ENCODE measurements at regions not wholly inside any gene's neighbourhood (a gene's known extent, or its start where the extent isn't known, plus 50 kb on each side); places are given as distances from the start of the nearest gene placed in this dataset.

DNA sequence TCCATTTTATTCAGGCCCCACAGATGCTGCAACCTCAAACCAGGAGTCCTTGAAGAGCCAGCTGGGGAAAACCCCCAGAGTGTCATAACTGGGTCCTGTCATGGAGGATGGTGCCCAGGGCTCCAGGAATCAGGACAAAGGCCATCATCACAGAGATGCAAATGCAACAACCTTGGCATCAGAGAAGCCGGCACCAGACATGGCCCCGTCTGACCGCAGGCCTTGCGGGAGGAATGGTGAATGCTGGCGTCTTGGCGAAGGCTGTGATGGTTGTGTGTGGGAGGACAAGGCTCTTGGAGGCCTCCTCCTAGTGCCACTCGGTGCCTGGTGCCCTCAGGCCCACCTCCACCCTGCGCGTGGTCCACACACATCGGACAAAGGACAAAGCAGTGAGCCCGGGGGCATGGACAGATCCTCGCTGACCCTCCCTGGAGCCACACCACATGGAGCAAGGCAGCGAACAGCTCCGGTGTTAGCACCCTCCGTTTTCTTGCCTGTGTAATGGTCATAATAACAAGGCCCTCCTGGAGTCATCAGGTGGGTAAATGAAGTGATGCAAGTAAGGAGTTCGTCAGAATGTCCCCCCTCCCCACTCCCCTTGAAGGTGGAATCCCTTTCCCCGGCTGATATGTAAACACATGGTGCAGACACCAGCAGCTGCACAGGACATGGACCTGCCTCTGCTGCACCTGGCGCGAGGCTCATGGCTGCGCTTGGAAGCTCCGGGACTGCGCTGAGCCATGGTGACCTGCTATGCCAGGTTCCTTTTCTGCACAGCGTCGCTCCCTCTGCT is 380.7 kb downstream of the IRX2 start:
- Histone ChIP-seq H3K4me1 (ENCODE audit: low read length) (no peaks in the 10 kb centered on the region), H3K9me3 (ENCODE audit: insufficient read depth, low read length) (no peaks in the 10 kb centered on the region), H3K27ac (ENCODE audit: low read length) (no peak overlapping the region), H3K36me3 (replicated peaks; ENCODE audit: low read depth, low read length) (no peaks in the 10 kb centered on the region), H2AFZ (ENCODE audit: low read depth, low read length) (no peak overlapping the region), H4K20me1 (ENCODE audit: insufficient read depth, low read length) (no peaks in the 10 kb centered on the region), H3K27me3 (ENCODE audit: low read depth, low read length) (no peaks in the 10 kb centered on the region), H3K4me2 (ENCODE audit: low read length) (no peak overlapping the region), H3K79me2 (ENCODE audit: low read length) (no peaks in the 10 kb centered on the region), H3K4me3 (ENCODE audit: low read length) (no peak overlapping the region), H3K9ac (ENCODE audit: low read length) (no peak overlapping the region)
- TF ChIP-seq, protein P1, sequence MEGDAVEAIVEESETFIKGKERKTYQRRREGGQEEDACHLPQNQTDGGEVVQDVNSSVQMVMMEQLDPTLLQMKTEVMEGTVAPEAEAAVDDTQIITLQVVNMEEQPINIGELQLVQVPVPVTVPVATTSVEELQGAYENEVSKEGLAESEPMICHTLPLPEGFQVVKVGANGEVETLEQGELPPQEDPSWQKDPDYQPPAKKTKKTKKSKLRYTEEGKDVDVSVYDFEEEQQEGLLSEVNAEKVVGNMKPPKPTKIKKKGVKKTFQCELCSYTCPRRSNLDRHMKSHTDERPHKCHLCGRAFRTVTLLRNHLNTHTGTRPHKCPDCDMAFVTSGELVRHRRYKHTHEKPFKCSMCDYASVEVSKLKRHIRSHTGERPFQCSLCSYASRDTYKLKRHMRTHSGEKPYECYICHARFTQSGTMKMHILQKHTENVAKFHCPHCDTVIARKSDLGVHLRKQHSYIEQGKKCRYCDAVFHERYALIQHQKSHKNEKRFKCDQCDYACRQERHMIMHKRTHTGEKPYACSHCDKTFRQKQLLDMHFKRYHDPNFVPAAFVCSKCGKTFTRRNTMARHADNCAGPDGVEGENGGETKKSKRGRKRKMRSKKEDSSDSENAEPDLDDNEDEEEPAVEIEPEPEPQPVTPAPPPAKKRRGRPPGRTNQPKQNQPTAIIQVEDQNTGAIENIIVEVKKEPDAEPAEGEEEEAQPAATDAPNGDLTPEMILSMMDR (IDR thresholded peaks at IDR 0.05; ENCODE audit: low read depth, low read length), result no peak
- TF ChIP-seq EZH2phosphoT487 (IDR thresholded peaks at IDR 0.05; ENCODE audit: low read depth), result no peak

DNA sequence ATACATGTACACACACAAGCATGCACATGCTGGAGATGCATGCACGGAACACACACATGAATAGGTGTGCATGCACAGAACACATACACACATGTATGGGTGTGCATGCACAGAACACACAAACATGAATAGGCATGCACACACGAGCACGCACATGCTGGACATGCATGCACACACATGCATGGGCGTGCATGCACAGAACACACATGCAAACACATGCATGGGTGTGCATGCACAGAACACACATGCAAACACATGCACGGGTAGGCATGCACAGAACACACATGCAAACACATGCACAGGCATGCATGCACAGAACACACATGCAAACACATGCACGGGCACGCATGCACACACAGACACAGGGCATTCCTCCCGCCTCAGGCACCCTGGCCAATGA is 382.3 kb downstream of the IRX2 start:
- Histone ChIP-seq H3K4me3 (ENCODE audit: low read length) (no peak overlapping the region), H2AFZ (ENCODE audit: low read depth, low read length) (no peak overlapping the region), H3K27ac (ENCODE audit: low read length) (no peak overlapping the region), H3K9me3 (ENCODE audit: insufficient read depth, low read length) (no peaks in the 10 kb centered on the region), H4K20me1 (ENCODE audit: insufficient read depth, low read length) (no peaks in the 10 kb centered on the region), H3K4me2 (ENCODE audit: low read length) (no peak overlapping the region), H3K4me1 (ENCODE audit: low read length) (no peaks in the 10 kb centered on the region), H3K27me3 (ENCODE audit: low read depth, low read length) (no peaks in the 10 kb centered on the region), H3K79me2 (ENCODE audit: low read length) (no peaks in the 10 kb centered on the region), H3K9ac (ENCODE audit: low read length) (no peak overlapping the region), H3K36me3 (replicated peaks; ENCODE audit: low read depth, low read length) (no peaks in the 10 kb centered on the region)
- TF ChIP-seq, protein P1 (IDR thresholded peaks at IDR 0.05; ENCODE audit: low read depth, low read length), result no peak
- TF ChIP-seq EZH2phosphoT487 (IDR thresholded peaks at IDR 0.05; ENCODE audit: low read depth), result no peak

DNA sequence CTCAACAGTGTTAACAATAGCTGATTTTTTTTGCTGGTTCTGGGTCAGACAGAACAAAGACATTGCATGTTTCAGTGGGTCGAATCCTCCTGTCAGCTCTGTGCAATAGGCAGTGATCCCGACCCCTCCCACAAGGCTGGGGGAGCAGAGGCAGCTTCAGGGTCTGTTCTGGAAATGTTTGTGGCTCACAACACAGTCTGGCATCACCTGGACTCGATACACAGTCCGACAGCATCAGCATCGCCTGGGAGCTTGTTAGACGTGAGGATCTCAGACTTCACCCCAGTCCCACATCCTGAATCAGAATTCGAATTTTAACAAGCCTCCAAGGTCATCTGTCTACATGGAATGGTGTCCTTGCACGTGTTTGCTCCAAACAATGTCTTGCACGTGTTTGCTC is 384.7 kb downstream of the IRX2 start:
- Histone ChIP-seq H4K20me1 (ENCODE audit: insufficient read depth, low read length) (no peaks in the 10 kb centered on the region), H3K36me3 (replicated peaks; ENCODE audit: low read depth, low read length) (no peaks in the 10 kb centered on the region), H3K79me2 (ENCODE audit: low read length) (no peaks in the 10 kb centered on the region), H3K27ac (ENCODE audit: low read length) (no peak overlapping the region), H3K4me1 (ENCODE audit: low read length) (no peaks in the 10 kb centered on the region), H2AFZ (ENCODE audit: low read depth, low read length) (no peak overlapping the region), H3K4me3 (ENCODE audit: low read length) (no peak overlapping the region), H3K27me3 (ENCODE audit: low read depth, low read length) (no peaks in the 10 kb centered on the region), H3K9ac (ENCODE audit: low read length) (no peak overlapping the region), H3K9me3 (ENCODE audit: insufficient read depth, low read length) (no peaks in the 10 kb centered on the region), H3K4me2 (ENCODE audit: low read length) (no peak overlapping the region)
- TF ChIP-seq, protein P1 (IDR thresholded peaks at IDR 0.05; ENCODE audit: low read depth, low read length), result no peak
- no peak for TF ChIP-seq EZH2phosphoT487 (IDR thresholded peaks at IDR 0.05; ENCODE audit: low read depth)

DNA sequence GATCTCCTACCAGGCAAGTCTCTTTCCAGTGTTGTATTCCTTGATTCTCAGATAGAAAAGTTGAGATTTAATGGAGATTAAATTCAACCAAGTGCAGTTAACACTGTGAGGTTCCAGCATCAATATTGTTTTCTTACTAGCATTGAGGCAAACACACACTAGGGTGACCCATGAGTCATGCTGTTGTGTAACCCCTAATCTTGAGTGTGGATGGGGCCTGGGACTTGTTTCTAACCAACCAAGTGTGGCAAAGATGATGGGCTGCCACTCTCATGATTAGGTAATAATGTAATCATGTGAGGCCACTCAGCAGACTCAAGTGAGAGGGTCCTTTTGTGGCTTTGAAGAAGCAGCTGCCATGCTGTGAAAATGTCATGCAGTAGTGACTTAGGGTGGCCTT is 394.2 kb downstream of the IRX2 start:
- no peak overlapping the region for H3K9ac ChIP-seq (ENCODE audit: low read length)
- TF ChIP-seq, protein P1 (IDR thresholded peaks at IDR 0.05; ENCODE audit: low read depth, low read length), result no peak
- no peak for TF ChIP-seq EZH2phosphoT487 (IDR thresholded peaks at IDR 0.05; ENCODE audit: low read depth)
- H3K27me3 ChIP-seq (ENCODE audit: low read depth, low read length), result no peaks in the 10 kb centered on the region
- H3K4me3 ChIP-seq (ENCODE audit: low read length), result no peak overlapping the region
- no peaks in the 10 kb centered on the region for H3K79me2 ChIP-seq (ENCODE audit: low read length)
- H3K9me3 ChIP-seq (ENCODE audit: insufficient read depth, low read length), result no peaks in the 10 kb centered on the region
- H3K27ac ChIP-seq (ENCODE audit: low read length), result no peak overlapping the region
- no peak overlapping the region for H3K4me2 ChIP-seq (ENCODE audit: low read length)
- H4K20me1 ChIP-seq (ENCODE audit: insufficient read depth, low read length), result no peaks in the 10 kb centered on the region
- no peaks in the 10 kb centered on the region for H3K36me3 ChIP-seq (replicated peaks; ENCODE audit: low read depth, low read length)
- H2AFZ ChIP-seq (ENCODE audit: low read depth, low read length), result no peak overlapping the region
- H3K4me1 ChIP-seq (ENCODE audit: low read length), result no peaks in the 10 kb centered on the region

Data from OCI-LY3 (cell line).